Hepatocyte (in vitro differentiated cells): ENCODE measurements at regions not wholly inside any gene's neighbourhood (a gene's known extent, or its start where the extent isn't known, plus 50 kb on each side); places are given as distances from the start of the nearest gene placed in this dataset.

Source experiments
- DNase-seq: peaks from one replicate; pipeline ENCODE4 v3.0.0-alpha.2; 2016; ENCODE audit warnings: low spot score
- H2AFZ ChIP-seq: fragments of 200-600 bp; sonication (generic); 2 replicates; pipeline ENCODE4 v1.6.0; 2016; ENCODE audit warnings: antibody characterized with exemption, mild to moderate bottlenecking
- H3K27ac ChIP-seq: fragments of 200-600 bp; sonication (generic); 2 replicates; pipeline ENCODE4 v1.5.1; 2016; ENCODE audit warnings: mild to moderate bottlenecking
- H3K27me3 ChIP-seq: fragments of 200-600 bp; sonication (generic); 2 replicates; pipeline ENCODE4 v1.6.1; 2016
- H3K36me3 ChIP-seq: fragments of 200-600 bp; sonication (generic); replicated peaks from 2 replicates; pipeline ENCODE4 v1.5.1; 2016; ENCODE audit warnings: low read depth; ENCODE audit not compliant: insufficient read depth
- H3K4me1 ChIP-seq: fragments of 200-600 bp; sonication (generic); 2 replicates; pipeline ENCODE4 v1.5.1; 2016; ENCODE audit warnings: mild to moderate bottlenecking, moderate library complexity; ENCODE audit not compliant: insufficient read depth
- H3K4me2 ChIP-seq: fragments of 200-600 bp; sonication (generic); 2 replicates; pipeline ENCODE4 v1.6.0; 2016
- H3K4me3 ChIP-seq: fragments of 200-600 bp; sonication (generic); 2 replicates; pipeline ENCODE4 v1.5.1; 2016; ENCODE audit warnings: mild to moderate bottlenecking
- H3K79me2 ChIP-seq: fragments of 200-600 bp; sonication (generic); 2 replicates; pipeline ENCODE4 v1.6.0; 2017; ENCODE audit warnings: mild to moderate bottlenecking
- H3K9me2 ChIP-seq: fragments of 200-600 bp; sonication (generic); replicated peaks from 2 replicates; pipeline ENCODE4 v1.6.0; 2017; ENCODE audit warnings: mild to moderate bottlenecking; ENCODE audit not compliant: insufficient read depth
- H3K9me3 ChIP-seq: fragments of 200-600 bp; sonication (generic); 2 replicates; pipeline ENCODE4 v1.5.1; 2016; ENCODE audit warnings: low read depth, mild to moderate bottlenecking
- H4K20me1 ChIP-seq: fragments of 200-600 bp; sonication (generic); 2 replicates; pipeline ENCODE4 v1.6.0; 2016; ENCODE audit warnings: mild to moderate bottlenecking; ENCODE audit not compliant: insufficient read depth, poor library complexity, severe bottlenecking
- CTCF ChIP-seq: fragments of 200-600 bp; sonication (generic); IDR thresholded peaks from 2 replicates; pipeline ENCODE4 v1.5.1; 2016; ENCODE audit warnings: antibody characterized with exemption, mild to moderate bottlenecking; ENCODE audit not compliant: poor library complexity
- EZH2 ChIP-seq: fragments of 200-600 bp; sonication (generic); IDR thresholded peaks from 2 replicates; pipeline ENCODE4 v1.6.1; 2016; ENCODE audit warnings: antibody characterized with exemption, mild to moderate bottlenecking, borderline replicate concordance
- EZH2phosphoT487 ChIP-seq: fragments of 200-600 bp; sonication (generic); IDR thresholded peaks from one replicate; pipeline ENCODE4 v1.6.1; 2018; ENCODE audit warnings: antibody characterized with exemption, mild to moderate bottlenecking, low read depth, moderate library complexity; ENCODE audit not compliant: unreplicated experiment, severe bottlenecking
- WGBS: methylation state at CpG from one replicate; pipeline ENCODE4 v1.1.6; 2016; ENCODE audit warnings: low lambda C conversion rate; ENCODE audit errors: missing lambda C conversion rate; 5-methylcytosine and 5-hydroxymethylcytosine counted together

- no peaks in the 10 kb centered on the region for H4K20me1 ChIP-seq
- no peaks in the 10 kb centered on the region for H3K36me3 ChIP-seq
Observed at GRCh38 chr4:19510993-19511392, 740.7 kb upstream of the SLIT2 start.

GRCh38 chr4:19508442-19508841, 743.3 kb upstream of the SLIT2 start:
- Histone ChIP-seq H3K36me3 (no peaks in the 10 kb centered on the region), H4K20me1 (no peaks in the 10 kb centered on the region), H2AFZ (no peak overlapping the region), H3K4me1 (no peaks in the 10 kb centered on the region), H3K27ac (no peak overlapping the region), H3K27me3 (no peaks in the 10 kb centered on the region), H3K4me2 (no peak overlapping the region), H3K9me2 (no peaks in the 10 kb centered on the region), H3K9me3 (no peaks in the 10 kb centered on the region), H3K4me3 (no peak overlapping the region), H3K79me2 (no peaks in the 10 kb centered on the region)
- no peak for DNase-seq
- WGBS = 92% methylated on average over 4 of the region's 4 CpGs
- TF ChIP-seq EZH2phosphoT487 = no peak
- no peak for TF ChIP-seq EZH2
- no peak for TF ChIP-seq CTCF

More at GRCh38 chr4:19510993-19511392, 740.7 kb upstream of the SLIT2 start:
- H3K27ac ChIP-seq = no peak overlapping the region
- no peak overlapping the region for H2AFZ ChIP-seq
- H3K4me3 ChIP-seq = no peak overlapping the region
- H3K27me3 ChIP-seq = no peaks in the 10 kb centered on the region
- no peaks in the 10 kb centered on the region for H3K4me1 ChIP-seq
- no peaks in the 10 kb centered on the region for H3K9me3 ChIP-seq
- no peak overlapping the region for H3K4me2 ChIP-seq
- no peak for TF ChIP-seq EZH2
- H3K9me2 ChIP-seq = no peaks in the 10 kb centered on the region
- no peaks in the 10 kb centered on the region for H3K79me2 ChIP-seq
- DNase-seq = no peak

GRCh38 chr4:19497705-19498104, 754.0 kb upstream of the SLIT2 start:
- H3K36me3 ChIP-seq = no peaks in the 10 kb centered on the region
- no peak overlapping the region for H2AFZ ChIP-seq
- H3K4me2 ChIP-seq = no peak overlapping the region
- no peaks in the 10 kb centered on the region for H4K20me1 ChIP-seq
- DNase-seq = no peak
- no peaks in the 10 kb centered on the region for H3K27me3 ChIP-seq
- no peaks in the 10 kb centered on the region for H3K4me1 ChIP-seq
- TF ChIP-seq EZH2 (no peak), EZH2phosphoT487 (no peak), CTCF (no peak)
- H3K4me3 ChIP-seq = no peak overlapping the region
- no peaks in the 10 kb centered on the region for H3K9me3 ChIP-seq
- no peaks in the 10 kb centered on the region for H3K9me2 ChIP-seq
- no peak overlapping the region for H3K27ac ChIP-seq
- H3K79me2 ChIP-seq = no peaks in the 10 kb centered on the region

DNA sequence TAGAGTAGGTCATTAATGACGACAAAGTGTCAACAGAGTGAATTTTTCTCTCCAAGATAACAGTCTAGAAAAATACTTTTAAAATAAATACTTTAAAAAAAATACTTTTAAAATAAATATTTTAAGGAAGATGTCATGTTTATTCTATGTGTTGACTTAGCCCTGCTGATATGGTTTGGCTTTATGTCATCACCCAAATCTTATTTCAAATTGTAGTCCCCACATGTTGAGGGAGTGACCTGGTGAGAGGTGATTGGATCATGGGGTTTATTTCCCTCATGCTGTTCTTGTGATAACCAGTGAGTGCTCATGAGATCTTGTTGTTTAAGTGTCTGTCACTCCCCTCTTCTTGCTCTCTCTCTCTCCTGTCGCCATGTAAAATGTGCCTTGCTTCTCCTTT, 754.9 kb upstream of the SLIT2 start:
- DNase-seq = no peak
- Histone ChIP-seq H2AFZ (no peak overlapping the region), H3K9me3 (no peaks in the 10 kb centered on the region), H3K27me3 (no peaks in the 10 kb centered on the region), H3K9me2 (no peaks in the 10 kb centered on the region), H3K4me3 (no peak overlapping the region), H4K20me1 (no peaks in the 10 kb centered on the region), H3K79me2 (no peaks in the 10 kb centered on the region), H3K4me2 (no peak overlapping the region), H3K4me1 (no peaks in the 10 kb centered on the region), H3K36me3 (no peaks in the 10 kb centered on the region), H3K27ac (no peak overlapping the region)
- no peak for TF ChIP-seq EZH2
- 83% methylated on average over 2 of the region's 2 CpGs for WGBS

GRCh38 chr4:19494961-19495360, 756.7 kb upstream of the SLIT2 start:
- no peaks in the 10 kb centered on the region for H3K9me2 ChIP-seq
- no peaks in the 10 kb centered on the region for H4K20me1 ChIP-seq
- no peak overlapping the region for H2AFZ ChIP-seq
- H3K9me3 ChIP-seq = no peaks in the 10 kb centered on the region
- H3K4me2 ChIP-seq = no peak overlapping the region
- TF ChIP-seq CTCF = no peak
- TF ChIP-seq EZH2phosphoT487 = no peak
- no peak for TF ChIP-seq EZH2
- no peak overlapping the region for H3K27ac ChIP-seq
- H3K4me3 ChIP-seq = no peak overlapping the region
- no peaks in the 10 kb centered on the region for H3K36me3 ChIP-seq
- H3K79me2 ChIP-seq = no peaks in the 10 kb centered on the region
- no peaks in the 10 kb centered on the region for H3K4me1 ChIP-seq
- H3K27me3 ChIP-seq = no peaks in the 10 kb centered on the region
- no peak for DNase-seq
